Mammary epithelial cell (primary cell): ENCODE measurements at regions not wholly inside any gene's neighbourhood (a gene's known extent, or its start where the extent isn't known, plus 50 kb on each side); places are given as distances from the start of the nearest gene placed in this dataset.

Source experiments
- EZH2 ChIP-seq: IDR thresholded peaks from 2 replicates; pipeline ENCODE4 v1.6.1; 2012; ENCODE audit warnings: low read length, inconsistent platforms, borderline replicate concordance
- TF ChIP-seq, protein P1 (sequence below), 2 donors: IDR thresholded peaks in 1 of 2; conservative IDR thresholded peaks in 1 of 2; 2 replicates each; pipeline ENCODE4 v1.5.1; 2011 to 2012; ENCODE audit warnings: inconsistent platforms in 2 of 2, low read length in 2 of 2, mild to moderate bottlenecking in 2 of 2, control low read depth in 1 of 2, low read depth in 1 of 2; ENCODE audit not compliant: insufficient read depth in 1 of 2; ENCODE audit errors: extremely low read depth in 1 of 2

DNA sequence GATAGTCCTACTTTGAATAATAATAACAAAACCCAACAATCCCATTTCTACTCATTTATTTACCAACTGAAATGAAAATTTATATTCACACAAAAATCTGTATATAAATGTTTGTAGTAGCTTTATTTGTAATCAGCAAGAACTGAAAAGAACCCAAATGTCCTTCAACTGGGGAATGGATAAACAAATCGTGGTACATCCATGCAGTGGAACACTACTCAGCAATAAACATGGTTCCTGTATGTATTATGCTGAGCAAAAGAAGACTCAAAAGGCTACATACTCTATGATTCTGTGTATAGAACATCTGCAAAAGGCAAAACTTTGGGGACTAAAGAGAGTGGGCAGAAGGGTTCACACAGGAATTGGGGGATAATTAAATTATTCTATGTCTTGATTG, 136.1 kb upstream of the HAND1 start:
- TF ChIP-seq, protein P1, sequence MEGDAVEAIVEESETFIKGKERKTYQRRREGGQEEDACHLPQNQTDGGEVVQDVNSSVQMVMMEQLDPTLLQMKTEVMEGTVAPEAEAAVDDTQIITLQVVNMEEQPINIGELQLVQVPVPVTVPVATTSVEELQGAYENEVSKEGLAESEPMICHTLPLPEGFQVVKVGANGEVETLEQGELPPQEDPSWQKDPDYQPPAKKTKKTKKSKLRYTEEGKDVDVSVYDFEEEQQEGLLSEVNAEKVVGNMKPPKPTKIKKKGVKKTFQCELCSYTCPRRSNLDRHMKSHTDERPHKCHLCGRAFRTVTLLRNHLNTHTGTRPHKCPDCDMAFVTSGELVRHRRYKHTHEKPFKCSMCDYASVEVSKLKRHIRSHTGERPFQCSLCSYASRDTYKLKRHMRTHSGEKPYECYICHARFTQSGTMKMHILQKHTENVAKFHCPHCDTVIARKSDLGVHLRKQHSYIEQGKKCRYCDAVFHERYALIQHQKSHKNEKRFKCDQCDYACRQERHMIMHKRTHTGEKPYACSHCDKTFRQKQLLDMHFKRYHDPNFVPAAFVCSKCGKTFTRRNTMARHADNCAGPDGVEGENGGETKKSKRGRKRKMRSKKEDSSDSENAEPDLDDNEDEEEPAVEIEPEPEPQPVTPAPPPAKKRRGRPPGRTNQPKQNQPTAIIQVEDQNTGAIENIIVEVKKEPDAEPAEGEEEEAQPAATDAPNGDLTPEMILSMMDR (conservative IDR thresholded peaks at IDR 0.05 in 1 of 2, IDR thresholded peaks at IDR 0.05 in 1 of 2; ENCODE audit: extremely low read depth in 1 of 2, insufficient read depth in 1 of 2, low read depth in 1 of 2, low read length in 2 of 2), result no peak
- no peak for TF ChIP-seq EZH2
